GM21825 (cell line): ENCODE measurements at regions not wholly inside any gene's neighbourhood (a gene's known extent, or its start where the extent isn't known, plus 50 kb on each side); places are given as distances from the start of the nearest gene placed in this dataset.
A peak's percentile ranks its signal among the peaks of the same experiment; 100 is the strongest.
"Not testable (repeated sequence)": the region's sequence is repeated elsewhere in the genome, so short reads cannot be mapped to it uniquely, and the experiment has no call there.

ENCODE experiments used
- ATAC-seq: cut with Tn5 transposase; IDR thresholded peaks from one replicate; pipeline ENCODE4 v1.9.1; 2021; ENCODE audit warnings: mild to moderate bottlenecking, moderate library complexity; ENCODE audit not compliant: unreplicated experiment

DNA sequence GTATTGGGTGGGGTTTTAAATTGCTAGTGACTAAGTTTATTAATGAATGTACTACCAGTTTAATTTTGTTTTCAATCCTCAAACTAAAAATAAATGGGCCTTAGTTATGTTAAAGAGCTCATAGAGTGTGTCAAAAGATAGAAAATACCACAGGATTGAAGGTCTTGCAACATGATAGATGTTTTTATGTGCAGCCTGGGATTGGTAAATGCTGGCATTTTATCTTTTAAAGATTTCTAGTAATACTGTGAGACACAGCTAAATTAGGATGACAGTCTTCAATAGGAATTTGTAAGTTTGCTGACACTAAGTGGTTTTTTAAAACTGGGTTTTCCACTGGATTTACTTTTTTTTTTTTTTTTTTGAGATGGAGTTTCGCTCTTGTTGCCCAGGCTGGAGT, 122.3 kb downstream of the HAUS1 start:
- no peak for ATAC-seq

DNA sequence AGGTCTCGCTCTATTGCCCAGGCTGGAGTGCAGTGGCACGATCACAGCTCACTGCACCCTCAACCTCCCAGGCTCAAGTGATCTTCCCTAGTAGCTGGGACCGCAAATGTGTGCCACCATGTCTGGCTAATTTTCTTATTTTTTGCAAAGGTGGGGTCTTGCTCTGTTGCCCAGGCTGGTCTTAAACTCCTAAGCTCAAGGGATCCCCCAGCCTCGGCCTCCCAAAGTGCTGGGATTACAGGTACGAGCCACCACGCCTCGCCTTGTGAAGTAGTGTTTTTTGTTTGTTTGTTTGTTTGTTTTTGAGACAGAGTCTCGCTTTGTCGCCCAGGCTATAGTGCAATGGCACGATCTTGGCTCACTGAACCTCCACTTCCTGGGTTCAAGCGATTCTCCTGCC, 125.5 kb downstream of the HAUS1 start:
- not testable (repeated sequence) for ATAC-seq

DNA sequence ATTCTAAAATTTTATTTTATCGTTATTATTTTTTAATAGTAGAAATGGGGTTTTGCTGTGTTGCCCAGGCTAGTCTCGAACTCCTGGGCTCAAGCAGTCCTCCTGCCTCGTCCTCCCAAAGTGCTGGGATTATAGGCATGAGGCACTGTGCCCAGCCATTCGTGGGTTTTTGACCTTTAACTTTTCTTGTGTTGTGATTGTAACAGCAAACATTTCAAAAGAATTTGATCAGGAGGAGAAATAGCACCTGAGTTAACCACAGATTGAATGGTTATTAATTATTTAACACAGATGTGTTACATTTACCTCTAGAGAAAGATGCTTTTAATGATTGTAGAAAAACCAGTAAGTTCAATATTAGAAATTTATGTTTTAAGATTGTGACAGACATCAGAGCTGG, 132.0 kb downstream of the HAUS1 start:
- ATAC-seq, result no peak

DNA sequence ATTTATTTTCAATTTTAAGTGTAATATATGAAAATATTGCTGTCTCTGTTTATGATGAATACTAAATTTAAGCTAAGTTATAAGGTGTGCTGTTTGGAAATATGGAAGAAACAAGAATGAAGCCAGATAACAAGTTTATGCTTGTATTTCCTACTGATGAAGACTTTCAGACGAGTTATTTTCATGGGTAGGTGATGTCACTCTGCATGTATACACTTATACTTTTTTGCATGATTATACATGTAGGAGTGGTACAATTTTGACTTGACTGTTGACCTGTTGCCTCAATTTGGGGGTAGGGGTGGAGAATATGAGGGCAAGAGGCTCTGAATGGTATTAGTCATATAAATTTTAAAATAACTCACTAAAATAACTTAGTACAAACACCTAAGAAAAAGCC, 133.7 kb downstream of the HAUS1 start:
- no peak for ATAC-seq

DNA sequence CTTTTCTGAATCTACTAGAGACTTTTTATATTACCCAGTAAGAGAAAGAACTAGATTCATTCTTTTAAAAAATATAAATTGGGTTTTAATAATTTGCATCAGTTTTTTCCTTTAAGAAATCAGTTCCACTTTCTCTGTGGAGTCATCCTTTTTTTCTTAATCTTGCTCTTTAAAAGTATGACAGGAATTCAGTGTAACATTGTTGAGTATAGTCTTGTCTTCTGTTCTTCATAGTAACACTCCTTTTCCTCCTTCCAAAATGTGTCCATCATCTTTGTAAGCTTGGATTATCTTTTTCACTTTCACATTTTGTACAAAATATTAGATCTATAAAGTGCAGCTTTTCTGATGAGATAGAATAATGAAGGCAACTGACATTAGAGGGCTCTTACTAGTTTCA, 135.4 kb downstream of the HAUS1 start:
- ATAC-seq, result no peak

DNA sequence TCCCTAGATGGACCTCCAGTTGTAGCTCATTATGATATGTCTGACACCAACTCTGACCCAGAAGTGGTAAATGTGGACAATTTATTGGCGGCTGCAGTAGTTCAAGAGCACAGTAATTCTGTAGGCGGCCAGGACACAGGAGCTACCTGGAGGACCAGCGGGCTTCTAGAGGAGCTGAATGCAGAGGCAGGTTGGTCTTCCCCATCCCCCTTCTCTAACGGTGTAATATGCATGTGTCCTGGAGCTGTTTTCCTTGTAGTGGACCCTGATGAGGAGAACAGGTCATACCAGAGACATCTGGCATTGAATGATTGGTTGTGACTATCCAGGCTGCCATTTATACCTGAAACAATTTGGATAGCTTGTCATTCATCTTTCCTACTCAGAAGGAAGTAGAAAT, 135.8 kb downstream of the HAUS1 start:
- ATAC-seq, result no peak

DNA sequence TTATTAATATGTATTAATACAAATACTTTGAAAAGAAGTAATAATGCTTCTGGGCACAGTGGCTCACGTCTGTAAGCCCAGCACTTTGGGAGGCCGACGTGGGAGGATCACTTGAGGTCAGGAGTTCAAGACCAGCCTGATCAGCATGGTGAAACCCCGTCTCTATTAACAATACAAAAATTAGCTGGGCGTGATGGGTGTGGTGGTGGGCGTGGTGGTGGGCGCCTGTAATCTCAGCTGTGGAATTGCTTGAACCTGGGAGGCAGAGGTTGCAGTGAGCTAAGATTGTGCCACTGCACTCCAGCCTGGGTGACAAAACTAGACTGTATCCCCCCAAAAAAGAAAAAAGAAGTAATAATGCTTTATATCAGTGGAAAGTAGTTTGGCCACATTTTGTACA, 137.2 kb downstream of the HAUS1 start:
- not testable (repeated sequence) for ATAC-seq

DNA sequence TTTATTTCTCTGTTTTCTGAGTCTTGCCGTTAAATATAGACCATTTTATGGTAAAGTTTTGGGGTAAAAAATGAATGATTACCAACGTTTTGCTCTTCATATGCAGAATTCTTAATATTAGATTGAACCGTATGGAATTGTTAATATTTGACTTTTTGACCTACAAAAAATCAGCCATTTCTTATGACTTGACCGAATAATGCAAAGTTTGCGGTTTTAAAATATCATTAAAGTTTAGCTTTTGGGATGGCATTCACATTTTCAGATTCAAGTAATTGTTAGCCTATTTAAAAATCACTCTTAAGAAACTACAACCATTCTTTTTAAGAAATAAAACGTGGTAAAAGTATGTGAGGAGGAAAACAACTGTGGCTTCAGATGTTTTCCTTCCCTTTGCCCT, 138.0 kb downstream of the HAUS1 start:
- no peak for ATAC-seq

DNA sequence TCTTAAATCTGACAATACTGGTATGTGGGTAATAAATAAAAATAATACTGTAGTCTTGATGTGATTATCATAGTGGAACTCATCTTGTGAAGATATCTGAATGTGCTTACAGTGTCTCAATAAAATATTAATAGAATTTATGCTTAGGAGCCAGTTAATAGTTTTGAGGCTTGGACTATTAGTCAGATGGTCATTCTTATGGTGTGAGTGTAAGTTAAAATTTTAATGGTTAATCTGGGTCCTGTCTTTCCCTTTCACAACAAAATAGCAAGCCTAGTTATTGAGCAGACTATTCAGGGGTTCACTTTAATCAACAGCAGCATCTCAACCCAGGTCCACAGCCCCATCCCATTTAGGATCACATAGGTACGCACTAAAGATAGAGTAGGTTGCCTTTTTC, 138.9 kb downstream of the HAUS1 start:
- no peak for ATAC-seq

DNA sequence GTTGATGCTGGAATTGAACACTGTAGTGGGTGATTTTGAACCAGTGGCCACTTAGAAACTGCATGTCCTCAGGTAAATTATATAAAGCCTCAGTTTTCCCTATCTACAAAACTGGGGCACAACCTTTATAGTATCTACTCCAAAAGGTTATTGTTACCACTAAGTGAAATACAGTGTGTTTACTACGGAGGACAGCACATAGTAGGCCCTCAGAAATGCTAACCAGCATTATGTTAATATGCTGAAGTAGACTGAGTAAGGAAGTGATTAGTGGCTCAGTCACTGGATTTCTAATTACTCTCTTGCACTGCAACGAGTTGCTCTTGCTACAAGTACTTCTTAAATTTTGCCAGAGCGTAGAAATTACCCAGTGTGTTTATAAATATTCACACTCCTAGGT, 139.5 kb downstream of the HAUS1 start:
- no peak for ATAC-seq

DNA sequence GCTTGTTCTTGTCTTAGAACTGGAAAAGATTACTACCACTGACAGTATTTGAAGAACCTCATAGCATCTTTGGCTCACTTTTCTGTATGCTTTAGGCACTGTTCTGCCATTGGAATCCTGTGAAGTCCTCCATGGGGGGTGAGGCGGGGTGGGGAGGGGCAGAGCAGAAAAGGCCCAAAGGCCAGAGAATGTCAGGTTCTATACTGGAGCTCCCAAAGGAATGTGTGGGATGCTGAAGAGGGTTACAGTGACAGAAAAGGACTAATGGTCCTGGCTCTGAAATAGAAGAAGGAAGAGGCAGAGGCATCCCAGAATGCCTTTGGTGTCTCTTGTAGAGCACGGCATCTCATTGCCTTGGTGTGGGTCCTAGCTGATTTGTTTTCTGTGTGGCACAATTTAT, 141.9 kb downstream of the HAUS1 start:
- ATAC-seq, result no peak

DNA sequence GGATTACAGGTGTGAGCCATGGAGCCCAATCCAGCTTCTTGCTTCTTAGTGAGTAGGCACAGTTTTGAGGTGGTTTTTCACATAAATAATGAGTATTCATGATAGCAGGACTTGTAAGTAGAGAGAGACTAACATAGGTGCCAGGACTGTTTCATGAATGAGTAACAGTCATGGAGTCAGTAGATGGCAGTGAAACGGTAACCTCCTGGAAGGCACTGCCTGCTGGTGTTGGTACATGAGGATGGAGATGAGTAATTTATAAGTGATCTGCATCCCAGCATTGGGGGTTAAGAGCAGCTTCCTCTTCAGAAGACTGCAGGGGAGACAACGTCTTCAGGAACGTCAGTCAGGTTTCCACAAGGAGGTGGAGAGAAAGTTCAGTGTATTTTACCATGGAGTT, 143.8 kb downstream of the HAUS1 start:
- no peak for ATAC-seq

DNA sequence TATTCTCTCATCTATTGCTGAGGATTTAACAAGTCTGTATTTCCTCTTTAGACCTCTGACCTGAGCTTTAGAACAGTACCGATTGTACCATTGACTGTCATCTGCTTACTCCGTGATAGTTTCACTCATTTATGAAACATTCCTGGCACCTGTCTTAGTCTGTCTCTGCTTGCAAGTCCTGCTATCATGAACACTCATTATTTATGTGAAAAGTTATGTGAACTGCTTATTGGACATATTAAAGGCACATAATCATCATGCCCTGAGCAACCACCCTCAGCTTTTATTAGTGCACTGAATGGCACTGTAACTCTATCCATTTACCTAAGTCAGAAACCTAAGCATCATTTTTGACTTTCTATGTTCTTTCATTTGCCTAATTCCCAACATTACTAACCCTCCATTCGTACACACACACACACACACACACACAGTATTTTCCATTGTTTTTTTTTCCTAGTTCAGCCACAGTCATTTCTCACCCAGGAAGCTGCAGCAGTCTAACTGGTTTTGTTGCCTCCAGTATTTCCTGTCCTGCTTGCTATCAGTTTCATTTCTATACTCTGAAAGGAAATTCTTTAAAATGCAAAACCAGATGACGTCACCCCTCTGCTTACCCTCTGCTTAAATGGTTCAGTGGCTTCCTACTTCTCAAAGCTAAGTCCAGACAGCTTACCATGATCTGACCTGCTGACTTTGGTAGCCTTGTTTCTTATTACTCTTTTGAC, 146.1 kb downstream of the HAUS1 start:
- ATAC-seq, result peak; percentile 97

DNA sequence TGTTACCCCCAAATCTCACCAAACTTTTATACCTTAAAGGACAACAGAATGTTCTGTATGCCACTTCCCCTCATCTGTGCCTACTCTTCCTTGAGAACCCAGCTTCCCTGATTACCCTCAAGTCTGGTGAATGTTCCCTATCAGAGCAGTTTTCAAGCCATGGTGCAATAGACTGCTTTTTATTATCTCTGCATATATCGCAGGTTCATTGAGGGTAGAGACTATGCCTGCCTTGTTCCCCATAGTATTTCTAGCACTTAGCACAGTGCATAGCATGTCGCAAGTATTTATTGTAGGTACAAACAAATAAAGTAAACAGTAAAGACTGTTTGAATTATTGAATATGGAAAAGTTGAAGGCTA, 146.6 kb downstream of the HAUS1 start:
- no peak for ATAC-seq

DNA sequence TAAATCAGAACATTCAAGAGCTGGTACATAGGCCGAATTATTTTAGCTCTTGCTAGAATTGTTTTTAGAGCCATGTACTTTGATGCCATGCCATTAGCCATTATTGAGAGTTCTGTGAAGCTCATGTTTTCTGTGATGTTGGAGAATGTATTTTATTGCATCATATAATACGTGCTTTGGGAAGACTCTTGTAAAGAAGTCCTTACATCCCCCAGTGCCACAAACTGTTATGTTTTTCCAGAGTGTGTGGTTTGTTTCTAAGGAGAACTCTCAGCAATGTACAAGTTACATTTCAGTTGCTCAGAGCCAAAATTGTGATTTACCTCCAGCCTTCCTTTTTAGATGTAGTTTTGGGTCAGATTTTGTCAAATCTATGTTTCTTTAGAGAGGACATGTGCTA, 148.6 kb downstream of the HAUS1 start:
- ATAC-seq, result no peak

DNA sequence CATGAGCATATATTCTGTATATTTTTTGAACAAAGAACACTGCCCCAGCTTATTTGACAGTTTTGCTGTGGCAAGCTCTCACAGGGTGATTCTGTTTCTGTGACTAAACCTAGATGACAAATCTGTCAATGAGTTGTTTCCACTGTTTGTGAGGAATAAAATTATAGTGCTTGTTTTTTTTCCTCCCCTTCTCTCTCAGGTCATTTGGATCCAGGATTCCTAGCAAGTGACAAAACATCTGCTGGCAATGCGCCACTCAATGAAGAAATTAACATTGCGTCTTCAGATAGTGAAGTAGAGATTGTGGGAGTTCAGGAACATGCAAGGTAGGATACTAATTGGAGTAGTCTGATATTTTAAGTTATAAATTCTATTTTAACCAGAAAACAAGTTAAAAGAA, 149.3 kb downstream of the HAUS1 start:
- no peak for ATAC-seq

DNA sequence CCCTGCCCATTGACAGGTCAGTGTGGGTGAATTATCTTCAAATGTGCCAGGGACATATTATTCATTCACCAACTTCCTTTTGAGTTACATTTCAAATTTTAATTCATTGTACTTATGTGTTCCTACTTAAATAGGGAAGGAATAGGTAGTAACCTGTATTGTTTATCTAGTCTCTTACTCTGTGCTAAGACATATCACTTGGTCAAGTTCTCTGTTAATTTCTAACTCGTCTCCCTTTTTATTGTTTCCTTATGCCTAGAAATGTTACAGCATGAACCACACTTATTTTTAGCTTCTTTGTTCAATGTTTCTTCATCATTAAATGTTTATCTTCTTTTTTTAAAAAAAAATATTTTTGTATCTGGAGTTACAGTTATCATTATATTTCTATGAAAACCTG, 151.9 kb downstream of the HAUS1 start:
- no peak for ATAC-seq

DNA sequence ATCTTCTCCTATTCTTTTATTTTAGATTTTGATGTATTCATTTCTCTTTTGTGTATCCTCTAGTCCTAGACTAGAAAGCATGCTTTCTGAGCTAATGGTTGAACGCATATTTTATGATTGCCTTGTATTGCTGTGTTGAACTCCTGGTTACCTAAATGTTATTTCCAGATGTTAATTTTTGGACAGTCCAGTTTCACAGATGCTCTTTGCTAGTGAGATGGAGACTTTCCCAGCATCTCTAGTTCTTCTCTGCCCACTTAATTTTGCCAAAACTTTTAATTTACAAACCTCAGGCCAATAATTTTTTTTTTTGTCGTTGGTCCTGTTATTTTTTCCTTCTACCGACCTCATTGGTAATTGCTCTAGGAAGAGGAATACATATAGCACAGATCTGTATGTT, 153.2 kb downstream of the HAUS1 start:
- ATAC-seq, result no peak

DNA sequence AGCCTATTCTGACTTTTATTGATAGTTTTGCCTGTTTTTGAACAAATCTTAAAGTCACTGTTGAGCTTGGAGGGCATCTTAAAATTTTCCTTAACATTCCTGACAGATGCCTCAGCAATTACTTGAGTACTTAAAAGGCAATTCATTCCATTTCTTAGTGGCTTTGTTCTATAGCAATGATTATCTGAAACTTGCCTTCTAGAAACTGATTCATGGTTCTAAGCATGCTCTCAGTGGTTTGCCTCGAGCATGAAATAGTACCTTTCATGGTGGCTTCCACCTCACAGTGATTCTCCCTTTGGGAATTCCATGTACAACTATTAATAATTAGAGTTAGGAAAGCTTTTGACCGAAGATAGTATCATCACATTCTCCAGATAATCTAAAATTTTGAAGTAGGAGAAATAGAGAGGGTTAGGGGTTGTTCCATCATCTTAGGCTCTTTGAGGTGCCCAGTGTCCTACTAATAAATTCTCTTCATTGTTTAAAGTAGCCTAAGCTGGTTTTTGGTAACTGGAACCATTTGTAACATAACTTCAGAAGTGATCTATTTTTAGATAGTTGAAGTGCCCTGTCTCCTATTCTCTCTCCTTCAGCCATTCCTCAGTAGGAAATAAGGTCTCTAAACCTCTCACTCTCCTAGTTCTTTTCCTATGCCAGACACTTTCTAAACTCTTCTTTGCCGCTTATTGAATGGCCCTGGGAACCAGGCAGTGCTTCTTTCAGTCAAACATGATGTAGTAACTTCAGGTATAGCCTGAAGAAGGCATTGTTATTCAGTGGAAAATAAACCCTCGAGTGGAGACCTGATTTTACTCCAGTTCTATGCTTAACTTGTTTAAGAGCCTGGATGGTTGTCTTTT, 156.1 kb downstream of the HAUS1 start:
- ATAC-seq, result no peak

DNA sequence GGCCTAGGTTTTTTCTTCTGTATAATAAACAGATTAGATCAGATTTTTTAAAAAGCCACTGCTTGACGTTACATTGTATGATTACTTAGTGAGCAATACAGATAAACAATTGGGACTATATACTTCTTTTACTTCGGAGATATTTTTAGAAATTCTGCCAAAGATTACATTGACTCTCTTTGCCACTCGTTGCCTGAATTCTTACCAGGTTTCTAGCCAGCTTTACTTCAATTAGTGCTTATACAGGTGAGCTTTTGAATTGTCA, 156.6 kb downstream of the HAUS1 start:
- no peak for ATAC-seq

DNA sequence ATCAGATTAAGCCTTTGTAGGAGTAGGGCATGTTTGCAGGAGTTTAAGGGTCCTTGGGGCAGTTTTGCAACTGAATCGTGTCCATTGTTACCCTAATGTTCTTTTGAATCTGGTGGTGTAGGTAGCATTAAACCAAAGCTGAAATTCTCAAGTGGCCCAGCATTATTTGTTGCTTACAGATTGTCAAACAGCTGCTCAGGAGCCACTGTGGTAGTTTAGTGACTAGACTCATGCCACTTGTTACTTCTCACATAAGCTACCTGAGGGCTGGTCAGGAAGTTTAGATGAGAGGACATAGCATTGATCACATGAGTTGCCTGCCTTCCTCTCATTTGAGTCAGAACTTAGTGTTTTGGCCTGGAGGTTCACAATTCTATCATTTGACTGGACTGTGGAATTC, 157.6 kb downstream of the HAUS1 start:
- no peak for ATAC-seq

DNA sequence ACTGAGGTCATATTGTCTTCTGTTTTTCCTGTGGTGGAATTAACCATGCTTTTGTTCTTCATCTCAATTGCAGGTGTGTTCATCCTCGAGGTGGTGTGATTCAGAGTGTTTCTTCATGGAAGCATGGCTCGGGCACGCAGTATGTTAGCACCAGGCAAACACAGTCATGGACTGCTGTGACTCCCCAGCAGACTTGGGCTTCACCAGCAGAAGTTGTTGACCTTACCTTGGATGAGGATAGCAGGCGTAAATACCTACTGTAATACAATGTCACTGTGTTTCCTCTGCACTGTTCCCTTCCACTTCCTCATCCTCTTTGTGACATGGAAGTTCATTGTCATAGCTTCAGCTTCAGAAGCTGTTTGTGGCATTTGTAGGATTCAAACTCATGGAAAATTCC, 158.7 kb downstream of the HAUS1 start:
- ATAC-seq, result no peak

DNA sequence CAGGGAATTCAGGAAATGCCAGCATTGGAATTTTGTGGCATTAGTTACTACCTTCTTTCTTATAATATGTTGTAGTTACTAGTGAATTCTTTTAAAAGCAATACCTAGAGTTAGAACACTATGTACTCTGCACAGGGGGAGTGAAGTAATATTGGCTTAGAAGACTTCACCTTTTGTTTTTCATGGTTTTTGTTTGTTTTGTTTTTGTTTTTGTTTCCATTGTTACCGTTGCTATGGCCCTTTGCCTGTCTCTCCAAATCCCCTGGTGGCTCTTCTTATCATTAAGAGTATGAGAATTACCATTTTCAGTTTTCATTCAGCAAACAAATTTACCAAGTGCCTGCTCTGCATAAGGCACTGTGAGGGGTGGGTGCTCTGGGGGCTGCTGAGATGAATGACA, 160.1 kb downstream of the HAUS1 start:
- no peak for ATAC-seq
